ENCODE measurements at regions not wholly inside any gene's neighbourhood (a gene's known extent, or its start where the extent isn't known, plus 50 kb on each side); places are given as distances from the start of the nearest gene placed in this dataset.

- TF ChIP-seq CTCF (IDR thresholded peaks at IDR 0.05; ENCODE audit: insufficient read depth, low read depth, low read length), result no peak
- DNase-seq (ENCODE audit: low read depth), result no peak
These were observed 106.2 kb downstream of the FAM9B start for GRCh38 chrX:8927701-8928100.

GRCh38 chrX:8927066-8927635 is 106.8 kb downstream of the FAM9B start:
- H3K4me3 ChIP-seq (ENCODE audit: low read depth, low read length), result no peak overlapping the region
- TF ChIP-seq CTCF (IDR thresholded peaks at IDR 0.05; ENCODE audit: insufficient read depth, low read depth, low read length), result no peak
- DNase-seq (ENCODE audit: low read depth), result no peak

More at GRCh38 chrX:8927701-8928100, 106.2 kb downstream of the FAM9B start:
- no peak overlapping the region for H3K4me3 ChIP-seq (ENCODE audit: low read depth, low read length)

GRCh38 chrX:8921615-8922014 is 112.3 kb downstream of the FAM9B start:
- H3K4me3 ChIP-seq (ENCODE audit: low read depth, low read length), result no peak overlapping the region
- no peak for DNase-seq (ENCODE audit: low read depth)
- TF ChIP-seq CTCF (IDR thresholded peaks at IDR 0.05; ENCODE audit: insufficient read depth, low read depth, low read length), result no peak

- no peak for DNase-seq (ENCODE audit: low read depth)
- no peak overlapping the region for H3K4me3 ChIP-seq (ENCODE audit: low read depth, low read length)
- no peak for TF ChIP-seq CTCF (IDR thresholded peaks at IDR 0.05; ENCODE audit: insufficient read depth, low read depth, low read length)
These were observed 114.1 kb downstream of the FAM9B start for GRCh38 chrX:8919801-8920200.

GRCh38 chrX:8916697-8917096 is 115.5 kb upstream of the FAM9A start:
- no peak for DNase-seq (ENCODE audit: low read depth)
- no peak for TF ChIP-seq CTCF (IDR thresholded peaks at IDR 0.05; ENCODE audit: insufficient read depth, low read depth, low read length)
- H3K4me3 ChIP-seq (ENCODE audit: low read depth, low read length), result no peak overlapping the region

GRCh38 chrX:8914681-8915080 is 113.5 kb upstream of the FAM9A start:
- DNase-seq (ENCODE audit: low read depth), result no peak
- no peak overlapping the region for H3K4me3 ChIP-seq (ENCODE audit: low read depth, low read length)

More at GRCh38 chrX:8914681-8915080, 113.5 kb upstream of the FAM9A start:
- TF ChIP-seq CTCF (IDR thresholded peaks at IDR 0.05; ENCODE audit: insufficient read depth, low read depth, low read length), result no peak
